Heart right ventricle (tissue), 16 donors: ENCODE measurements at regions not wholly inside any gene's neighbourhood (a gene's known extent, or its start where the extent isn't known, plus 50 kb on each side); places are given as distances from the start of the nearest gene placed in this dataset.
A peak's percentile ranks its signal among the peaks of the same experiment; 100 is the strongest.
"Not testable (repeated sequence)": the region's sequence is repeated elsewhere in the genome, so short reads cannot be mapped to it uniquely, and the experiment has no call there.

Experiments
- ATAC-seq, 8 donors: fragments of 200-7000 bp; cut with Tn5 transposase; one replicate each; pipeline ENCODE4 v1.9.1; 2020; ENCODE audit warnings: mild to moderate bottlenecking in 8 of 8, moderate library complexity in 8 of 8, moderate number of reproducible peaks in 1 of 8
- DNase-seq, 2 donors: peaks; one replicate each; pipeline ENCODE4 v3.0.0-alpha.2; 2020
- H3K27ac ChIP-seq, 10 donors: fragments of 200-600 bp; sonication (generic) in 2 of 10; one replicate each; pipeline versions ENCODE4 v1.5.0 to v1.8.0; 2020 to 2022; ENCODE audit warnings: mild to moderate bottlenecking in 3 of 10
- H3K27me3 ChIP-seq, 7 donors: fragments of 200-600 bp; one replicate each; pipeline ENCODE4 v1.8.0; 2021 to 2022; ENCODE audit warnings: mild to moderate bottlenecking in 2 of 7
- H3K36me3 ChIP-seq, 9 donors: fragments of 200-600 bp; sonication (generic) in 1 of 9; one replicate each; pipeline versions ENCODE4 v1.5.0 to v1.8.0; 2020 to 2022; ENCODE audit warnings: mild to moderate bottlenecking in 2 of 9
- H3K4me1 ChIP-seq, 9 donors: fragments of 200-600 bp; sonication (generic) in 1 of 9; one replicate each; pipeline versions ENCODE4 v1.5.0 to v1.8.0; 2020 to 2022; ENCODE audit warnings: mild to moderate bottlenecking in 4 of 9
- H3K4me3 ChIP-seq, 10 donors: fragments of 200-600 bp; sonication (generic) in 2 of 10; one replicate each; pipeline versions ENCODE4 v1.5.0 to v1.8.0; 2020 to 2022; ENCODE audit warnings: mild to moderate bottlenecking in 7 of 10, moderate library complexity in 2 of 10
- H3K9me3 ChIP-seq, 11 donors: fragments of 200-600 bp in 10 of 11; sonication (generic) in 2 of 11; one replicate each; pipeline versions ENCODE4 v1.5.0 to v1.8.0; 2013 to 2022; ENCODE audit warnings: mild to moderate bottlenecking in 2 of 11, control low read depth in 1 of 11, moderate library complexity in 1 of 11
- CTCF ChIP-seq, 9 donors: fragments of 200-600 bp; sonication (generic) in 2 of 9; IDR thresholded peaks; one replicate each; pipeline versions ENCODE4 v1.5.0 to v1.8.0; 2021 to 2022; ENCODE audit warnings: antibody characterized with exemption in 9 of 9, mild to moderate bottlenecking in 5 of 9, moderate library complexity in 1 of 9
- WGBS, 2 donors: extraction: QIAGEN DNeasy Blood & Tissue Kit; methylation state at CpG; one replicate each; pipeline ENCODE4 v1.1.7; 2013; ENCODE audit warnings: inconsistent platforms in 1 of 2; 5-methylcytosine and 5-hydroxymethylcytosine counted together
- intact Hi-C, 10 donors: fragments of 100-400 bp; cut with DNase I; formaldehyde crosslinking; loops; one replicate each; pipeline versions ENCODE4 v1.11.1 to v1.14.2; 2022
- donor health status: Arrhythmogenic right ventricular cardiomyopathy.
- donor health status: ischemic (EF 13 %, LVEDD 7.1; RV severe dilation, severe dysfunction).
- donor health status: healthy with polysubstance abuse.
- donor health status: DM: no; HTN: yes; CAD: no.
- donor health status: DM: no; HTN: no; CAD: no.
- donor health status: ischemic (EF 25% LVEDD 6.9; RV normal size, moderate dysfunction).
- donor health status: ischemic (EF 25% LVEDD 5.7; RV mildly dilated, moderate dysfunction).
- donor health status: healthy.
- donor health status: DM: yes; HTN: yes; CAD: no.
- donor health status: Ischemic cardiomyopathy.
- donor health status: ischemic (EF 35%, LVEDD 5.7; RV mildly dilated, moderate dysfunction).
- donor health status: nonischemic (EF 11% LVEDD 7.7; RV severe dilation, severe dysfunction).
- donor health status: DM: yes; HTN: yes; CAD: no.
- donor health status: PGD.
- donor health status: ischemic (EF 29% LVEDD 5.4; RV normal size, mild dysfunction).
- donor health status: nonischemic (EF 23%, LVEDD 6.1; RV moderate dilation, normal function).

GRCh38 chr2:5625556-5626065 is 66.6 kb upstream of the SOX11 start:
- ATAC-seq, H3K4me1 ChIP-seq: not testable (repeated sequence)

GRCh38 chr2:5628484-5628883 is 63.7 kb upstream of the SOX11 start:
- H3K27me3 ChIP-seq, DNase-seq, H3K27ac ChIP-seq, H3K36me3 ChIP-seq, H3K9me3 ChIP-seq, ATAC-seq, H3K4me1 ChIP-seq, intact Hi-C loops, H3K4me3 ChIP-seq: not testable (repeated sequence)
- 4 to 13% methylated on average over 2 of the region's 6 CpGs for WGBS, 2 donors

More at GRCh38 chr2:5625556-5626065, 66.6 kb upstream of the SOX11 start:
- H3K4me3 ChIP-seq, DNase-seq, H3K27me3 ChIP-seq, H3K27ac ChIP-seq, intact Hi-C loops, H3K36me3 ChIP-seq, H3K9me3 ChIP-seq: not testable (repeated sequence)
- 68 to 75% methylated on average over 5 of the region's 5 CpGs for WGBS, 2 donors
- peak in 4 of 9 donors; percentile 9 to 20 (median 15) for TF ChIP-seq CTCF (IDR thresholded peaks at IDR 0.05)

- WGBS, 2 donors, result 84 to 87% methylated on average over 11 of the region's 11 CpGs
- H3K9me3 ChIP-seq, H3K4me3 ChIP-seq, DNase-seq, H3K36me3 ChIP-seq, H3K4me1 ChIP-seq, intact Hi-C loops, H3K27ac ChIP-seq, H3K27me3 ChIP-seq, ATAC-seq: not testable (repeated sequence)
Measured at GRCh38 chr2:5629510-5629909, 62.7 kb upstream of the SOX11 start.

- 70 to 84% methylated on average over 2 of the region's 2 CpGs for WGBS, 2 donors
- H3K36me3 ChIP-seq, intact Hi-C loops, H3K27ac ChIP-seq, H3K4me1 ChIP-seq, H3K9me3 ChIP-seq, DNase-seq, H3K4me3 ChIP-seq, H3K27me3 ChIP-seq, ATAC-seq: not testable (repeated sequence)
Measured at GRCh38 chr2:5637051-5637450, 55.1 kb upstream of the SOX11 start.
